Left lobe of liver (tissue), 2 donors: ENCODE measurements at regions not wholly inside any gene's neighbourhood (a gene's known extent, or its start where the extent isn't known, plus 50 kb on each side); places are given as distances from the start of the nearest gene placed in this dataset.

Experiments used
- ATAC-seq: fragments of 200-7000 bp; cut with Tn5 transposase; one replicate; pipeline ENCODE4 v1.9.1; 2020; ENCODE audit warnings: mild to moderate bottlenecking, moderate library complexity
- DNase-seq: peaks from one replicate; pipeline ENCODE4 v3.0.0-alpha.2; 2020; ENCODE audit warnings: low spot score
- donor health status: DM: no; HTN: no; CAD: no; lungs with moderate emphysema.
- donor health status: DM: no; HTN: yes; CAD: no.

DNA sequence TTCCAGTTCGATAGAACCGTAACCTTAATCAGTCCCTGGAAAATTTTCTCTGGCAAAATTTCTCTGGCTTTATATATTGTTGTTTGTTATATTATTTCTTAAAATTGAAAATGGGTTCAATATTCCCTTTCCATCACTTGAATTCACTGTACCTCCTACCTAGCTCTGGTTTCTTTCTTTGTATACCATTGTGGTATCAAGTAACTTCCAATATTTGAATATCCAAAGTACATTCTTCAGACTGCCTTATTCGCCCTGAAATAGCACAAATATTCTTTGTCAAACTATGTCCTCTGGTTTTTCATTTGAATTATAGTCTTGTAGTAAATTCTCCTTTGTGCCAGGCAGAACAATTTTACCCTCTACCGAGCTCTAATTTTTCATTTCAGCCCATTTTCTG lies 541.6 kb downstream of the REEP3 start:
- DNase-seq: no peak
- ATAC-seq: no peak

DNA sequence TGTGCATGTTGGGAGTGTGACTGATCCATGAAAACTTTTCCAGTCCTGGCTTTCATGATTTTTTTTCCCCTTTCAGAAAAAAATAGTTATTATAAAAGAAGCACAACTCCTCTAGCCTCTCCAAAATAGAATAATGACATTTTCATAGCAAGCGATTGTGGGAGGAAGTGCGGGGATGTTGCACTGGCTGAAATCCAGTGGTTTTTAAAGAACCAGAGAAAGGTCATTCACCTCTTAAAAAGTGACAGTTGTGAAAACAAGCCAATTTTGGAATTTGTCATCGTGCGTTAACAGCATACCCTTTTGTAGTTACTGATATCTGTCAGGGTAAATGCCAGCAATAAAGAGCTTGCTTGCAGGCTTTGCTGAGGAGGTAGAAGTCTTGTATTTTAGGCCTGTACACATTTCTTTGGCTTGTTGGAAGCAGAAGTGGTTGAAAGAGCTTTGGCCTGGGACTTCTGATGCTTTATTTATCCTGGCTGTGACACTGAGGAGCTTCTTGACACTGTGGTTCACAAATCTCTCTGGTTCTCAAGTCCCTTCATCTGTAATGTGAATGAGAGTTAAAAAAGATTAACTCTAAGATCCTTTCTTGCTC lies 545.9 kb downstream of the REEP3 start:
- ATAC-seq (peak; percentile 51), DNase-seq (no peak)

DNA sequence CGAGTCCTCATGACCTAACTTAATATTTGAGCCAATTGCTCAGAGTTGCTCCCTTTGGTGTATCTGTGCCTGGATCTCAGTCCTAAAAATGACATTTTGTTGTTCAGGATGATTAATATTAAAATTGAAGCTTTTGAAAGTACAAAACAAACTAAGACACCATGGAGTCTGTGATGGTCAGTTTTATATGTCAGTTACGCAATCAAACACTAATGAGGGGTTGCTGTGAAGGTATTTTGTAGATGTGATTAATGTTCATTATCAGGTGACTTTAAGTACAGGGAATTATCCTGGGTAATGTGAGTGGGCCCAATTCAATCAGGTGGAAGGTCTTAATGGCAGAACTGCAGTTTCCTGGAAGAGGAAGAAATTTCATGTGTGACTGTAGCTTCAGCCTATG lies 546.7 kb downstream of the REEP3 start:
- no peak for DNase-seq

GRCh38 chr10:64070241-64070640 lies 549.0 kb downstream of the REEP3 start:
- ATAC-seq: no peak
- no peak for DNase-seq

More for the DNA sequence above, 546.7 kb downstream of the REEP3 start:
- no peak for ATAC-seq

DNA sequence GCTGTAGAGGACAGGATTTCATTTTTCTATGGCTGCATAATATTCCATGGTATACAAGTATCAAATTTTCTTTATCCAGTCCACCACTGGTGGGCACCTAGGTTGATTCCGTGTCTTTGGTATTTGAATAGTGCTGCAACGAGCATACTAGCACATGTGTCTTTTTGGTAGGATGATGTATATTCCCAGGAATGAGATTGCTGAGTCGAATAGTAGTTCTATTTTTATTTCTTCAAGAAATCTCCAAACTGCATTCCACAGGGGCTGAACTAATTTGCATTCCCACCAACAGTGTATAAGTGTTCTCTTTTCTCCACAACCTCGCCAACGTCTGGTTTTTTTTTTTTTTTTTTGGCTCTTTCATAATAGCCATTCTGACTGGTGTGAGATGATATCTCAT lies 550.0 kb downstream of the REEP3 start:
- ATAC-seq (no peak), DNase-seq (no peak)

DNA sequence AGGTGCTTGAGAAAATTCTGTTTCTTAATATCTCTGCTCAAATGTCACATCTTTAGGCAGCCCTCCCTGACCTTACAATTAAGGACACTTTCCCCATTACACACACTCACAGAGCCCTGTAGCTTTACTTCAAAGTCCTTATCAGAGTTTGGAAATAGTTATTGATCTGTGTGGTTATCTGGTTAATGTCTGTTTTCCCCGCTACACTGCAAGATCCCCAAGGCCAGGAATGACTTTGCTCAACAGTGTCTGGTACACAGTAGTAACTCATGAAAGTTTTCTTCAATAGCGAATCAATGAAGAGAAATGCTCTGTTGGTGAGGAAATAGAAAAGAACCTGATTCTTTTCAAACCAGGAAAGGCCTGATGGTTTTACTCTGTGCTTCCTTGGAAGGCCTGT lies 554.4 kb downstream of the REEP3 start:
- DNase-seq: peak; percentile 52
- peak; percentile 97 for ATAC-seq

- no peak for ATAC-seq
- DNase-seq: no peak
Measured at GRCh38 chr10:64076322-64076940, 555.2 kb downstream of the REEP3 start.

- DNase-seq (no peak), ATAC-seq (no peak)
Measured at GRCh38 chr10:64079341-64079740, 558.1 kb downstream of the REEP3 start.

DNA sequence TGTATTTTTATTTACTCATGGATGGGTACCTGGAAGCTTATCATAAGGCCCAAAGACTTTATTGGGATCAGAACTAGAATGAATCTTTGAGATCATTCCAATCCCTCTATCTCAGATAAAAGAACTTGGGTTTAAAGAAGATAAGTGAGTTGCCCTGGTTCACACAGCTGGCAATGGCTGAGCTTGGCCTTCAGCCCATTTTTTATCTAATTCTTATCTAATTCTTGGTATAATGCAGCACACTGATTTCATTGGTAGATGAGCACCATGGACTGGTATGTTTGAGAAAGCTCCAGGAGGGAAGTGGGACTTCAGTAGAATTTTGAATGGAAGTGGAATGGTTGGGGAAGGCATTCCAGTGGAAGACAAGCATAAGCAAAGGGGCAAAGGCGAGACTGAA lies 558.9 kb downstream of the REEP3 start:
- ATAC-seq: no peak
- DNase-seq: no peak

- DNase-seq (no peak), ATAC-seq (no peak)
Measured at GRCh38 chr10:64081947-64082482, 560.8 kb downstream of the REEP3 start.

GRCh38 chr10:64086083-64086767 lies 565.0 kb downstream of the REEP3 start:
- DNase-seq: no peak
- no peak for ATAC-seq

GRCh38 chr10:64089648-64090047 lies 568.4 kb downstream of the REEP3 start:
- ATAC-seq: no peak

DNA sequence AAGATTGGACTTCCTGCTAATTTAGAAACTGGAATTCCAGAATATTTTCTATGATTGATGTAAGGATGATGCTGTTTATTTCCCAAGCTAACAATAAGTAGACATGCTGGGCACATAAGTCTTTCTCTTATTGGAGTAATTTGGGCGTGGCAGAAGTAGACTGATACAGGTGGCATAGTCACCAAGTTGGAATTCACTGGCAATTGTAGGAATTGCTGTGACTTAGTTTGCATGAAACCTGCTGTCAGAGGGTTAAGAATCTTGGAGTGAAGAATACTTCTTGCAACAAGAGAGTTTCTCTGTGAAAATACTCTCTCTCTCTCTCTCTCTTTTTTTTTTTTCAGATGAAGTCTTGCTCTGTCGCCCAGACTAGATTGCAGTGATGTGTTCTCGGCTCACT lies 569.7 kb downstream of the REEP3 start:
- ATAC-seq: no peak
- DNase-seq: no peak

More at GRCh38 chr10:64089648-64090047, 568.4 kb downstream of the REEP3 start:
- DNase-seq: no peak

- ATAC-seq (peak; percentile 75), DNase-seq (no peak)
Measured at GRCh38 chr10:64091897-64092296, 570.7 kb downstream of the REEP3 start.

- DNase-seq (no peak), ATAC-seq (no peak)
Measured at GRCh38 chr10:64093304-64093703, 572.1 kb downstream of the REEP3 start.

DNA sequence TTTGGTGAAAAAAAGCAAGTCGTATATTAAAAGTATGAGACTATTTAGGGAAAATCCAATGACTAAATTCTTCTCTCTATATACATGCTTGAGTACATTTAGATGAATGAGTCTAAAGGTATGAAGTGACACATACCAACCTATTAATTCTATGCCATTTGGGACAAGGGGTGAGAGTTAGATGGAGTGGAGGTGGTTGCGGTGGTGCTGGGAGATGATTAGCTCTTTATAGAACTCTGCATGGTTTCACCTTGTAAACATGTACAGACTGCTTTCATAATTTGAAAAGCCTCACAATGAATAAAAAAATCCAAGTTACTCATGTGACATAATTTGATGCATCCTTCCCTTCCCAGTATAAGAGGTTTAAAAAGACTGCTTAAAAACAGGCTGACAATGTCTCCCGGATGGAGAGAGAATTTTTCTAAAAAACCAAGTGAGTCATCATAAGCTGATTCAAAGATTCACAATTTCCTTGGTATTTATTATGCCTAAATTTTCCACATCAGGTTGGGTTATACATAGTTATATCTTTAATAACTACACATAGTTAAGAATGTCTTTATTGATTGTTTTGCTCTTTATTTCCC lies 572.8 kb downstream of the REEP3 start:
- DNase-seq (no peak), ATAC-seq (no peak)

- no peak for ATAC-seq
- DNase-seq: no peak
Measured at GRCh38 chr10:64096941-64097340, 575.7 kb downstream of the REEP3 start.

DNA sequence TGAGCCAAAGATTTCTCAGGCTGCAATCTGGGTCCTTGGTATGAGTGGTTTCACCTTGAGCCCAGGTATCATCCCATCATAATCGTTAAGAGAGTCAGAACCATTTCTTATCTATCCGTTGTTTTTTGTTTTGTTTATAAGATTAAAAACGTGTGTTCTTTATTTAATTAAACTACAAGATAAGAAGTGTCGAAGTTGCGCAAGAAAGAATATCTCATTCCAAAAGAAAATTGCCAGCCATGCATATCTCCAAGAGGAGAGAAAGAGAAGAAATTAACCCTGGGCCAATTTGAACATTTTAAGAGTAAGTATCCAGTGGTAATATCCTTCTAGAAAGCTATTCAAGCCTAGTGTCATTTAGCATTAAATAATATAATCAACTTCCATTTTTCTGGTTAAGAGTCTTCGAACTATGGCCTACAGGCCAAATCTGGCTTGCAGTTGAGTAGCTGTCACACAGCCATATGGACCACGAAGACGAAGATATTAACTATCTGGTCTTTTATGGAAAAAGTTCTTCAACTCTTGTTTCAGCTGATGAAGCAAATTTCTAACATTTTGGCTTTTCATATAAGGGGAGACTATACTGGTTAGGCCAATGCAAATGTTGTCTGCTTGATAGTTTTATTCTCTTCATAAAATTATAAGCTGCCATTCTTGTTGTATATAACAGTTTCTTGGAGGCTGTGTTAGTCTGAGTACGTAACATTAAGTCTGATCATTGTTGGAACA lies 576.4 kb downstream of the REEP3 start:
- ATAC-seq: no peak

DNA sequence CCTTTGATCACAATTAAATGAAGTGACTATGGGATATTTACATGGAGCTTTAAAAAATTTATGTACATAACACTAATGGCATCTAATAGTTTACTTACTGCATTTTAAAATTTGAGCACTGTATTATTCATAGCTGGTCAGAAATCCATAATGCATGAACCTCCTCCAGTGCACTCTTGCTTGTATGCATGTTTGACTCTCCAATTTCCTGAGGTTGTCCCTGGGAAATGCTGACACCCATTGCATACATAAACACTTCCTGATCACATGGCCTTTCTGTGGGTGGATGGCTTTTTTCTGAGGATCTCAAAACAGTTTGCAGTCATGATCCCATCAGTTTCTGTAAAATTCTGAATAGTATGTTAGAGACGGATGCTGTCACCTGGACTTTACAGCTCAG lies 577.8 kb downstream of the REEP3 start:
- no peak for ATAC-seq
- DNase-seq: no peak

More for the DNA sequence above, 576.4 kb downstream of the REEP3 start:
- DNase-seq: no peak

- no peak for DNase-seq
- ATAC-seq: peak; percentile 84
Measured at GRCh38 chr10:64101606-64102263, 580.5 kb downstream of the REEP3 start.

DNA sequence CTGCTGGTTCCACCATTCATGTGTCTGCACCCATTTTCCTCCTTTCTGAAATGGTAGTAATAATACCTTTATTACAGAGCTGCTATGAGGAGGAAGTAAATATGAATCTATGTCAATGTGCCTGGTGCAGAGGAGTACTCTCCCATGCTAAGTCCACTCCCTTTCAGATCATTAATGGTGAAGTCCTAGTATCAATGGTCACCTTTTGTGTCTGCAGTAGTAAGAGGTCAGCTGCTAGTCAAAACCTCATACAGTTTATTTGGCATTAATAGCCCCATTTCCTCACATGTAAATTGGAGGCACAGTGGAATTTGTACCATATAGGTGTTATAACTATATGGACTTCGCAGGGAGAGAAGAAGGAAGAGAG lies 581.0 kb downstream of the REEP3 start:
- no peak for DNase-seq
- ATAC-seq: no peak
